ENCODE measurements at regions not wholly inside any gene's neighbourhood (a gene's known extent, or its start where the extent isn't known, plus 50 kb on each side); places are given as distances from the start of the nearest gene placed in this dataset.

DNA sequence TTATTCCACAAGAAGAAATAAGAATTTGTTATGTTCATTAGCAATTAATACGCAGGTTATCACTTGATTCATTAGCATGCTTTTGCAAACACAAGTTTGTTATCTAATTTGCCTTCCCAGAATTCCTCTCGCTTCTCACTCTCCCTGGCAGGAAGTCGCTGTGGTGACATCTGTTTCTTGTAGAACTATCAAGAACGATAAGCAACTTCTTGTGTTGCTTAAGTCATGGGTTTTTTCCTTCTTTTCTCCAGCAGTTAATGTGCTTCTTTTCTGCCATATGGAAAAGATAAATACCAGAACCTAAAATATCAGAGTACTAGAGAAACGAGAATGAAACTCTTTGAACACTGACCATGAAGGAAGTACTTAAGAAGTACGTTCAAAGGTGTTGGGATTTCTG, 99.8 kb upstream of the CHMP2B start:
- TF ChIP-seq YY1 (IDR thresholded peaks at IDR 0.05; ENCODE audit: insufficient read depth, insufficient read length) (no peak), ZNF274 (IDR thresholded peaks at IDR 0.05; ENCODE audit: low read depth, low read length) (no peak)

Measured in NT2/D1 (cell line).